GM19240 (cell line): ENCODE measurements at regions not wholly inside any gene's neighbourhood (a gene's known extent, or its start where the extent isn't known, plus 50 kb on each side); places are given as distances from the start of the nearest gene placed in this dataset.
"Not testable (repeated sequence)": the region's sequence is repeated elsewhere in the genome, so short reads cannot be mapped to it uniquely, and the experiment has no call there.

Source experiments
- DNase-seq: peaks from one replicate; pipeline ENCODE4 v3.0.0; 2011; ENCODE audit warnings: low spot score; ENCODE audit not compliant: insufficient read length

DNA sequence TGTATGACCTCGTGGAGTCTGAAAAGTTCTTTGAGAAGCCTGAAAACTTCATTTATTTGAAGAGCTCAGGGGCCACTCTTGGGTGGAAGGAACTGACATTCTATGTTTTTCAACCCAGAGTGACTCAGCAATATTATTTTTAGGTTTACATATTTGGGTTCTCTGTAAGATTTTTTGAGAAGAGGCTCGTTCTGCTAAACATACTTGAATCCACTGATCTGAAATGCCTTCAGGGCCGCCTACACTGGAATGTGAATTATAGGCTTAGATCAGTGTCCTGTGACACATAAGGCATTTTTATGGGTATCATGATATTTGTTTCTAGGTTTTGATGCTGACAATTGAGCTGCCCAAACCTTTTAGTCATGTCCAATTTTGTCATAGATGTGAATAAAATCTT lies 86.2 kb downstream of the PSAT1 start:
- no peak for DNase-seq

DNA sequence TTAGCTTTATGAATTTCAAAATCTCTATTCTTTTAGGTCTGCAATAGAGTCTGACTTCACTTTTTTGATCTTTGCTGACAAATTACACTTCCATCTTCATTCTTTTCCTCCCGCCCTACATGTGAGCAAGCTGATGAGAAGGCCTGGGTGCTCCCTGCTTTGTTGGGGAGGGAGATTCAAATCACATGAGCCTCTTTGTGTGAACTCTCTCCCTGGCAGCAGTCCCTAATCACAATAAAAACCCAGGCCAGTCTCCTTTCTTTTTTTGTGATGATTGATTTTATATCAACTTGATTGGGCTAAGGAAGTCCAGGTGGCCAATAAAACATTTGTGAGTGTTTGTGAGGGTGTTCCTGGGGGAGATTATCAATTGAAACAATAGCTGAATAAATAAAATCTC lies 89.4 kb downstream of the PSAT1 start:
- DNase-seq = no peak

DNA sequence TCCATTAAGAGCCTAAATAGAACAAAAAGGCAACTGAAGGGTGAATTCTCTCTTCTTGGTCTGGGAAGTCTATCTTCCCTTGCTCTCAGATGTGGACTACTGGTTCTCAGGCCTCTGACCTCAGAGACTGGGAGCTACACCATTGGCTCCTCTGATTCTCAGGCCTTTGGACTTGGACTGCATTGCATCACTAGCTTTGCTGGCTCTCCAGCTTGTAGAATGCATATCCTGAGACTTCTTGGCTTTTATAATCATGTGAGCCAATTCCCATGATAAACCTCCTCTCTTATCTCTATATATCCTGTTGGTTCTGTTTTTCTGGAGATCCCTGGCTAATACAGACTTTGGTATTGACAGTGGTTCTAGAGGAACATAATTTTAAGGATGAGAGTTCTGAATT lies 89.8 kb downstream of the PSAT1 start:
- no peak for DNase-seq

DNA sequence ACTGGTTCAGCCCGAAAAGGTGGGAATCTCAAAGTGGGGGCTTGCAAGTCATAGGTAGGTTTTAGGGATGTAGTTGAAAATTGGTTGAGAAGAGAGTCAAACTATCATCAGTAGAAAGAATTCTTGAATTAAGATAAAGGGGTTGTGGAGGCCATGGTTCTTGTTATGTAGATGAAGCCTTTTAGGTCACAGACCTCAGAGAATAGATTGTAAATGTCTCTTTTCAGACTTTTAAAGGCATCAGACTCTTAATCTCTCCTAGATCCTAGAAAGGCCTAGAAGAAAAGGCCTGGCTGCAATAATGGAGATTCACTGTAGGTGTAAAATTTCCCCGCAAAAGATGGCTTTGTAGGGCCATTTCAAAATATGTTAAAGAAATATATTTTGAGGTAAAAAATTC lies 96.4 kb downstream of the PSAT1 start:
- no peak for DNase-seq

DNA sequence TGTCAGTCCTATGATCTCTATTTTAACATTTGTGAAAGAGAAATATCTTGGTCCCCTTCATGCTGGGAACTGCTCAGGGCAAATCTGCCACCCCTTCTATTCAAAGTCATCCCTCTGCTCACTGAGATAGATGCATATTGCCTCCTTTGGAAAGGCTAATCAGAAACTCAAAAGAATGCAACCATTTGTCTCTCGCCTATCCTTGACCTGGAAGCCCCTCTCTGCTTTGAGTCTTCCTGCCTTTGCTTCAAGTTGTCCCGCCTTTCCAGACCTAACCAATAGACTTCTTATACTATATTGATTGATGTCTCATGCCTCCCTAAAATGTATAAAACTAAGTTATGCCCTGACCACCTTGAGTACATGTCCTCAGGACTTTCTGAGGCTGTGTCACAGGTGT lies 97.0 kb downstream of the PSAT1 start:
- no peak for DNase-seq

DNA sequence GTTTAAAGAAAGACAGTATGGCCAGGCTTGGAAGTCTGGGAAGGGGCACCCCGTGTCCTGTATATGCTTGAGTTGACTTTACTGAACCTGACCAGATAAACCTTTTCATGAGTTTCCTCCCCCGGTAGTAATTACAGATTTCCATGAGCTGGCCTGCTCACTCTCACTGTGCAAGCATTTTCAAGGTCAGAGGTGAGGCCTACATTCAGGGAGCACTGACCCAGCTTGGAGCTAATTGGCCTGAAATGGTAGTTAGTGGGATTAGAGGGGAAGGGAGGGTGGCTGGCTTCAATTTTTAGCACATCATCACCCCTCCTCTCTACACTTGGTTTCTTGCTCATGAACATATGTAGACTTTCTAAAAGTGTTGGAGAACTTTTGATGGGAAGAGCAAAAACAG lies 99.2 kb downstream of the PSAT1 start:
- no peak for DNase-seq

DNA sequence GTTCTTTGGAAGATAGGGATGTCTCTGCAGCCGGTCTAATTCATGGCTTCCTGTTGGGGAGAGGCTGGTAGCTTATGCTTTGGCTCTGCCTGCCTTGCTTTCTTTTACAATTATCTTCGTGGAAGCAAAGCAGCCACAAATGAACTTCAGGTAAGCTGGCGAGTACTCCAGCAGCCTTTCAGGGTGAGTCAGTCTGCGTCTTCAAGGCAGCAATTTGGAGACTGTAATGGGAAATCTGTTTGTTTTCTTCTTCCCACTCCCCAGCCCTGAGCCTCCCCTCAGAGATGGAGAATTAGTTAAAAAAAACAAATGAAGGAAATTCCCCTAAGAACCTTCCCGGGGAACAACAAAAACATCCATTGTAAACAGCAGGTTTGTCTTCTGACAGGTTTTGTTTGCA lies 100.1 kb downstream of the PSAT1 start:
- DNase-seq = no peak

DNA sequence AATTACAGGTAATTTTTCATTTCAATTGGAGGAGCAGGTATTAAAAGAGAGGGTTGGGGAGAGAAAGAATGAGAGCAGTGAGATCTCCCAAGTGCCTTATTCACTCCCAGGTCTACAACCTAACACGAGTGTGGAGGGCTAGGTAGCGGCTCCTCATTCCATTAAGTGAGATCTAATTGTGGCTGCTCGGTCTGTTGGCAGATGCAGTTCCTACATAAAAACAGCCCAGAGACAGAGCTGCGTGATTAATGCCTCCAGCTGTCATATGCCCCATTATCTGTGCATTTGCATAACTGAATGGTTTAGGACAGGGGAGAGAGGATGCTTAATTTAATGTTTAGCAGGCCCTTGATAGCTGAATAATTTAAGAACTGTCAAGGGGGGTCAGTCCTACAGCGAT lies 100.5 kb downstream of the PSAT1 start:
- DNase-seq = no peak

DNA sequence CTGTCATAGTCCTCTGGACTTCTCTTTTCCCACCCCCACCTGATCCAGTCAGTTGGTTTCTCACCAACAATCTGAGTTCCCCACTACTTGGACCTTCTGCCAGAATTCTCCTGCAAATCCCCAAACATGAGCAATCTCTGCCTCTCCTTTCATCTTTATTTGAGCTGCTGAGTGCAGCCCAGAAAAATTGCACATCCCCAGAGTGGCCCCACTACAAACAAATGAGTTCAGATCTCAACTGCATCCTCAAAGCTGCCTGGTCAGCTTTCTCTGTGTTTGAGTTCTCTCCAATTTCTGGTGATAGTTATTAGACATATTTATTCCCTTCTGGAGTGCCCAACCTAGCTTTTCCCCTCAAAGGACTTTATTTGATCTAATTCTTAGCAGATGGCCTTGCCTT lies 102.2 kb downstream of the PSAT1 start:
- DNase-seq = no peak

DNA sequence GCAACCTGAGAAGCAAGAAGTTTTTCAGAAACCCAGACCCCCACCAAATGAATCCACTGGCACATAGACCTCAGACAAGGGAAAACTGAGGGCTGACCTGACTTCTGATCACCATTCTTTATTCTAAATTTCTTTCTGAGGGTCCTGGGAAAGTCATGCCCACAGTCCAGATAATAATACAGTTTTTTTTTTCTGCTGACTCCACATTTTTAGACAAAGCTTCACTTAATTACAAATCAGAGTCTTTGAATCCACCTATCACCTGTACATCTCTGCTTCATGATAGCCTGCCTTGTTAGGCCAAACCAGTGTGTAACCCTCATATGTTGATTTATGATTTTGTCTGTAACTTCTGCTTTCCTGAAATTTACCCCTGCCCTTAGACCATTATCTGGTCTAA lies 103.6 kb downstream of the PSAT1 start:
- no peak for DNase-seq

DNA sequence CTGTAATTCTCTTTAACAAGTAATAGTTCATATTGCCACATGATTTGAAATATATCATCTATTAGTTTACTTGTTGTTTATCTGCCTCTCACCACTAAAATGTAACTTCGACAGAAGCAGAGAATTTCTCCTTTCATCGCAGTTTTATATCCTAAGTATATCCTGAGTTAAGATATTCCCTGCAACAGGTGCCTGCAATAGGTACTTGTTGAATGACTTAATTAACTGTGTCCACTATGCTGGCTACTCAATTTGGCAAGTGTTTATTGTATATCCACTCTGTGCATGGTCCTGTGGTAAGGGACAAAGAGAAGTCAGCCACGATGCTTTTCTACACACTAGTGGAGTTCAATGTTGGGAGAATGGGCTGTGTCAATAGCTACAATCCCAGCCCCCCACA lies 108.5 kb downstream of the PSAT1 start:
- DNase-seq = no peak

DNA sequence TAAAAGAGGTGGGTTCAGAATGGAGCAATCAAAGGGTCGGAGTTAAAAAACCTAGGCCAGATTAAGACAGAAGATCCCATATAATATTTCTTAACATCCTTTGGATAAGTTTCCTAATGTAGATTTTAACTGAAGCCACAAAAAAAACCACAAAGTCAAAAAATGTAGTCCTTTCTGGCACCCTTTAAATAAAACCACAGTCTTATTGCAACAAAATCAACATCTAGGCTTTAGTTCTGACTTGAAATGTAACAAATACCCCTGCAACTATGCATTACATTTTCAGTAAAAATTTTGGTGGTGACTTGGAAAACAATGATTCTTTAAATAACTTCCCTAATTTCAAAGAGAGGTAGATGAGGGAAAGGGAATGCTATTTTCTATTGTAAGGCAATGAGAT lies 109.2 kb downstream of the PSAT1 start:
- DNase-seq = no peak

DNA sequence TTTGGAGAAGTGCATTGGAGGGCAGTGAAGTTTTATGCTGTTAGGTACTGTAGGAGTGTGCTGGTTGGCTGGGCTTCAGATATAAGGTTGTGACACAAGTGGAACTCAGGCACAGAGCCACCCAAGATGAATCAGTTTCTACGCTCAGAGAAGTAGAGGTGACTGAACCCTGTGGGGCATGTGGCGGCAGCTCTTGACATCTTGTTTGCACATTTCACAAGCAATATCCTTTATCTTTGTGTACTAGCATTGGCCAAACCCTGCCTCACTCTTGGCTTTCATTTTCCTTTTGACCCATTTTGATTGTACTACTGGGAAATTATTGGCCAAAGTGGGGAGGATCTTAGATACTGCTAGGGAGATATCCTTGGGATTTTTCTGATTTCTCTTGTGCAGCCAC lies 110.0 kb downstream of the PSAT1 start:
- DNase-seq = no peak

DNA sequence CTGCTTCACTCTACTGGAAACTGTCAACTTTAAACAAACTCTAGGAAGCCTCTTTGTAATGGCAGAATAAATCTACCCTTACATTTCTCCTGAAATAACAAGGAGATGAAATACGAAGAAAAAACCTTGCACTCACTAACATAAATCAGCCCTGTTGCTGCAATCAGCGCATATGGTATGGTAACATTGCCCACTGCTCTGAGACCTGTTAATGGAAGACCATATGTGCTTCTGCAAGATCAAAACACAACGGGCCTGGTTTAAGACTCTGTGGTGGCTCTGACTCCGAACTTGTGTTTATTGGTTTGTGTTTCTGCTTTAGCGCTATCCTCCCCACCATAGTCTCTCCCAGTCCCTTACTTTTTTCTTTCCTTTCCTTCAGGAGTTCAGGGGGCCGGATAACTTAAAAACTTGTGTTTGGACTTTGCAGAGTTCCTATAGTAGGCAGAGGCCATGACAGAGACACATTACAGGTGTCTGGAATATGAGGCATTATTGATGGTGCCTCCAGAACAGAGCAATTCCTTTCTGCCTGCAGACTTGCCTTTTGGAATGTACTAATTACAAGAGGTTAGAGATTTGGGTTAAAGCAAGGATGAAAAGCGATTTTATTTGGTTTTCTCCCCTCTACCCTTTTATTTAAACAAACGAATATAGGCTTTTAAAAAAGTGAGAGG lies 110.8 kb downstream of the PSAT1 start:
- no peak for DNase-seq

DNA sequence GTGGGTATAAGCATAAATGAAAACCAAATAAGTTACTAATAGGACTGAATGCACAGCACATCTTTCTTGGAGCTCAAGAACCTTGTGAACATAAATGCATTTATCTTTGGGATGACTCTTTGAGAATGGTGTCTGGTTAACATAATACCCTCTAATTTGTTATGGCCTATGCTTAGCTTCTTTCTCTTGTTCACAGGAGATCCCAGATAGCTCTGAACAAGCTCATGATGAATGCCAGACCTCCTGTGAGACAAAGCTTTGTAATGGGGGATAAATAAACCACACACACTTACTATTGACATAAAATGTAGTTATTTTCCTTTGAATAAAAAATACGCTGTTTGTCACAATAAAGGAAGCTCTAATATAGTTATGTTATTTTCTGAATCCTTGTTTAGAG lies 111.5 kb downstream of the PSAT1 start:
- no peak for DNase-seq

DNA sequence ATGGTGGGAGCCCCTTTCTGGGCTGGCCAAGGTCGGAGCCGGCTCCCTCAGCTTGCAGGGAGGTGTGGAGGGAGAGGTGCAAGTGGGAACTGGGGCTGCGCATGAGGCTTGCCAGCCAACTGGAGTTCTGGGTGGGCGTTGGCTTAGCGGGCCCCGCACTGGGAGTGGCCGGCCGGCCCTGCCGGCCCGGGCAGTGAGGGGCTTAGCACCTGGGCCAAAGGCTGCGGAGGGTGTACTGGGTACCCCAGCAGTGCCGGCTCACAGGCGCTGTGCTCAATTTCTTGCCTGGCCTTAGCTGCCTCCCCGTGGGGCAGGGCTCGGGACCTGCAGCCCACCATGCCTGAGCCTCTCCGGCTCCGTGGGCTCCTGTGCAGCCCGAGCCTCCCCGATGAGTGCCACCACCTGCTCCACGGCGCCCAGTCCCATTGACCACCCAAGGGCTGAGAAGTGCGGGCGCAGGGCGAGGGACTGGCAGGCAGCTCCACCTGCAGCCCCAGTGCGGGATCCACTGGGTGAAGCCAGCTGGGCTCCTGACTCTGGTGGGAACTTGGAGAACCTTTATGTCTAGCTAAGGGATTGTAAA lies 113.1 kb downstream of the PSAT1 start:
- DNase-seq = not testable (repeated sequence)

DNA sequence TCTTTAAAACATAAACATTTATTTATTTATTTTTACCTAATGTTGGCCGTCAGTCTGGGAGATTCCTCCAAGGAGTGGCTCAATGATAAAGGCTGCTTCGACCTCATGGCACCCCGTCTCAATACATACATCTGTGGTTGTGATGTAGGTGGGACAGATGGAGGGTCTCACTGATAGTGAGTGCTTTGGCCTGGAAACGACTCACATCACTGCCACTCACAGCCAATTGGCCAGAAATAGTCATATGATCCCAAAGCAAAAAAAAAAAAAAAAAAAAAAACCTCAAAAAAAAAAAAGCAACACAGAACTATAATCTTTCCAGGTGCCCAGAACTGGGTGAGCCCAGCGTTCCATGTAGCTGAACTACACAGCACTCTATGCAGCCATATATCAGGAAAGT lies 125.4 kb downstream of the PSAT1 start:
- no peak for DNase-seq

DNA sequence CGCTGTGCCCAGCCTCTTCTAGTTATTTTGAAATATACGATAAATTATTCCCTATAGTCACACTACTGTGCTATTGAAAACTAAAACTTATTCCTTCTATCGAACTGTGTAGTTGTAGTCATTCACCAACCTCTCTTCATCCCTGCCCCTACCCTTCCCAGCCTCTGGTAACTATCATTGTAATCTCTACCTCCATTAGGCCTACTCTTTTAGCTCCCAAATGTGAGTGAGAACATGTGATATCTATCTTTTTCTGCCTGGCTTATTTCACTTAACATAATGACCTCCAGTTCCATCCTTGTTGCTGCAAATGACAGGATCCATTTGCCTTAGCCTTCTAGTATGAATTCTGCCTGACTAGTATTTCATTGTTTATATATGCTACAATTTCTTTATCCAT lies 127.4 kb downstream of the PSAT1 start:
- DNase-seq = no peak

DNA sequence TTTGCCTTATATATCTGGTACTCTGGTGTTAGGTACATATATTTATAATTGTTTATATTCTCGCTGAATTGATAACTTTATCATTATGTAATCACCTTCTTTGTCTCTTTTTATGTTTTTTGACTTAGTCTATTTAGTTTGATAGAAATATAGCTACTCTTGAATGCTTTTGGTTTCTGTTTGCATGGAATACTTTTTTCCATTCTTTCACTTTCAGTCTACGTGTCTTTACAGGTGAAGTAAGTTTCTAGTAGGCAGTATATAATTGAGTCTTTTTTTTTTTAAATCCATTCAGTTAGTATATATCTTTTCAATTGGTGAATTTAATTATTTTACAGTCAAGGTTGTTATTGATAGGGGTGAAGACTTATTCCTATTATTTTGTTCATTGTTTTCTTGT lies 131.7 kb downstream of the PSAT1 start:
- no peak for DNase-seq

DNA sequence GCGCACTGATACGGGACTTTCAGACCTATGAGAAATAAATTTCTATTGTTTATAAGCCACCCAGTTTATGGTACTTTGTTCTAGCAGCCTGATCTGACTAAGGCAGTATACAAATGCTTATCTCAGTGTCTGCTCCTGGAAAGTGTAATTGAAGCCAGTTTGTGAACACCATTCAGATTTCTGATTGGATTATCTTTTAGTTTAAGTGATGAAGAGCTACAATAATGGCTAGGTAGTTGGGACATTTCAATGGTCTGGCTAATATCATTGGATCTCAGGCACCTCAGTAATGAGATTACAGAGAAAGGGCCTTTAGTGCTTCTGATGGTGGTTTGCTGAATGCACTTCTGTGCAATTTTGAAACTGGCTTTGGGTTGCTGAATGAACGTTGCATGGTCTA lies 133.5 kb downstream of the PSAT1 start:
- DNase-seq = no peak

DNA sequence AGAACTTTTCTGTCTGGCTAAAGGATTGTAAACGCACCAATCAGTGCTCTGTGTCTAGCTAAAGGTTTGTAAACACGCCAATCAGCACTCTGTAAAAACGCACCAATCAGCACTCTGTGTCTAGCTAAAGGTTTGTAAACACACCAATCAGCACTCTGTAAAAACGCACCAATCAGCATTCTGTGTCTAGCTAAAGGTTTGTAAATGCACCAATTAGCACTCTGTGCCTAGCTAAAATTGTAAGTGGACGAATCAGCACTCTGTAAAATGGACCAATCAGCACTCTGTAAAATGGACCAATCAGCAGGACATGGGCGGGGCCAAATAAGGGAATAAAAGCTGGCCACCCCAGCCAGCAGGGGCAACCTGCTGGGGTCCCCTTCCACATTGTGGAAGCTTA lies 134.1 kb downstream of the PSAT1 start:
- DNase-seq = not testable (repeated sequence)

DNA sequence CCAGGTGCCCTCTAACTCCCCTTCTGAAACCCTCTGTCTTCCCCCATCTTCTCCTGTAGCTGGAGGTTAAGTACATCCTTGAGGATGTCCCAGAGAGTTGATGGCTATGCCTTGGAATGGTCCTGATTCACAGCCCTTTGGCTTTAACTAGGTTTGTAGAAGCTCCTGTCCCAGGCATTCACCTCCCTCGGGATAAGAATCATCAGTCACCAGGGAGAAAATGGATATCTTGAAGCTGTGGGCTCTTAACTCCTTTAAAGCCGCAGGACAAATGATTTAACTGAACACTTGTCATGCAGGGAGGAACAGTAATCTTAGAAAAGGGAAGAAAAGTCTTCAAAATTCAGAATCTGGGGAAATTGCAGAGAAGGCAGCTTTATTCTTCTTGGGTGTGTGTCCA lies 139.9 kb downstream of the PSAT1 start:
- DNase-seq = no peak

DNA sequence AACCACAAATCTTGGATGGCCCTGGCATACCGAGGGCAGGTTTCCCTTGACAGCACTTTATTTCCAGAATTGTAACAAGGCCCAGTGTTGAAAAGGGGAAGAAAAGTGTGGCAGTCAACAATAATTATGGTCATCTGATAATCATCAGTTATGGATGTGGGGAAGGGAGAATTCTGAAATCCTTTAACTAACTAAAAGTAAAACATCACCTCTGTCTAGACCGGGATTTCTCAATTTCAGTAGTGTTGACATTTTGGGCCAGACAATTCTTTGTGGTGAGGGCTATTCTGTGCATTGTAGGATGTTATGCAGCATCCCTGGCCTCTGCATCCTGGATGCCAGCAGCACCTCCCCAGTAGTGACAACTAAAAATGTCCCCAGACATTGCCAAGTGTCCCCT lies 140.4 kb downstream of the PSAT1 start:
- DNase-seq = no peak

DNA sequence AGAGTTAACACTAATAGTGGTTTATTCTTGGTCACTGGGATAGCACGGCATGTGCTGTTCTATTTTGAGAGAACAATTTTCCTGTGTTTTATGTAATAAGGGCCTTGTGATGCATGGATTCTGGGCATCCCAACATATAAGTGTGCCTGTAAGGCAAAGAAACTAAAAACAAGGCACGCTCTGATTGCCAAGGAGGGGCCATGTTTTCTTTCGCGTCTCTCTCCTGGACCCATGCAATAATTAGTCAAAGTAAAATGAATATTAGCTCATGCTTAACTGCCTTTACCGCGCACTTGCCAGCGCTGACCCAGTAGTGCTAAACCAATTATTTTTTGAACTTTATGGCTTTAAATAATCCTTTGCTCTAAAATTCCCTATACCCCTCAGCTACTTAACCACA lies 140.9 kb downstream of the PSAT1 start:
- DNase-seq = no peak
